Hepatocyte (in vitro differentiated cells): ENCODE measurements at regions not wholly inside any gene's neighbourhood (a gene's known extent, or its start where the extent isn't known, plus 50 kb on each side); places are given as distances from the start of the nearest gene placed in this dataset.

Experiments
- DNase-seq: peaks from one replicate; pipeline ENCODE4 v3.0.0-alpha.2; 2016; ENCODE audit warnings: low spot score
- H2AFZ ChIP-seq: fragments of 200-600 bp; sonication (generic); 2 replicates; pipeline ENCODE4 v1.6.0; 2016; ENCODE audit warnings: antibody characterized with exemption, mild to moderate bottlenecking
- H3K27ac ChIP-seq: fragments of 200-600 bp; sonication (generic); 2 replicates; pipeline ENCODE4 v1.5.1; 2016; ENCODE audit warnings: mild to moderate bottlenecking
- H3K27me3 ChIP-seq: fragments of 200-600 bp; sonication (generic); 2 replicates; pipeline ENCODE4 v1.6.1; 2016
- H3K36me3 ChIP-seq: fragments of 200-600 bp; sonication (generic); replicated peaks from 2 replicates; pipeline ENCODE4 v1.5.1; 2016; ENCODE audit warnings: low read depth; ENCODE audit not compliant: insufficient read depth
- H3K4me1 ChIP-seq: fragments of 200-600 bp; sonication (generic); 2 replicates; pipeline ENCODE4 v1.5.1; 2016; ENCODE audit warnings: mild to moderate bottlenecking, moderate library complexity; ENCODE audit not compliant: insufficient read depth
- H3K4me2 ChIP-seq: fragments of 200-600 bp; sonication (generic); 2 replicates; pipeline ENCODE4 v1.6.0; 2016
- H3K4me3 ChIP-seq: fragments of 200-600 bp; sonication (generic); 2 replicates; pipeline ENCODE4 v1.5.1; 2016; ENCODE audit warnings: mild to moderate bottlenecking
- H3K79me2 ChIP-seq: fragments of 200-600 bp; sonication (generic); 2 replicates; pipeline ENCODE4 v1.6.0; 2017; ENCODE audit warnings: mild to moderate bottlenecking
- H3K9me2 ChIP-seq: fragments of 200-600 bp; sonication (generic); replicated peaks from 2 replicates; pipeline ENCODE4 v1.6.0; 2017; ENCODE audit warnings: mild to moderate bottlenecking; ENCODE audit not compliant: insufficient read depth
- H3K9me3 ChIP-seq: fragments of 200-600 bp; sonication (generic); 2 replicates; pipeline ENCODE4 v1.5.1; 2016; ENCODE audit warnings: low read depth, mild to moderate bottlenecking
- H4K20me1 ChIP-seq: fragments of 200-600 bp; sonication (generic); 2 replicates; pipeline ENCODE4 v1.6.0; 2016; ENCODE audit warnings: mild to moderate bottlenecking; ENCODE audit not compliant: insufficient read depth, poor library complexity, severe bottlenecking
- CTCF ChIP-seq: fragments of 200-600 bp; sonication (generic); IDR thresholded peaks from 2 replicates; pipeline ENCODE4 v1.5.1; 2016; ENCODE audit warnings: antibody characterized with exemption, mild to moderate bottlenecking; ENCODE audit not compliant: poor library complexity
- EZH2 ChIP-seq: fragments of 200-600 bp; sonication (generic); IDR thresholded peaks from 2 replicates; pipeline ENCODE4 v1.6.1; 2016; ENCODE audit warnings: antibody characterized with exemption, mild to moderate bottlenecking, borderline replicate concordance
- EZH2phosphoT487 ChIP-seq: fragments of 200-600 bp; sonication (generic); IDR thresholded peaks from one replicate; pipeline ENCODE4 v1.6.1; 2018; ENCODE audit warnings: antibody characterized with exemption, mild to moderate bottlenecking, low read depth, moderate library complexity; ENCODE audit not compliant: unreplicated experiment, severe bottlenecking
- WGBS: methylation state at CpG from one replicate; pipeline ENCODE4 v1.1.6; 2016; ENCODE audit warnings: low lambda C conversion rate; ENCODE audit errors: missing lambda C conversion rate; 5-methylcytosine and 5-hydroxymethylcytosine counted together

- WGBS = 97% methylated on average over 5 of the region's 5 CpGs
- H2AFZ ChIP-seq = no peak overlapping the region
- TF ChIP-seq CTCF = no peak
- TF ChIP-seq EZH2 = no peak
- TF ChIP-seq EZH2phosphoT487 = no peak
Observed at GRCh38 chr14:39847852-39848251, 415.6 kb upstream of the FBXO33 start.

DNA sequence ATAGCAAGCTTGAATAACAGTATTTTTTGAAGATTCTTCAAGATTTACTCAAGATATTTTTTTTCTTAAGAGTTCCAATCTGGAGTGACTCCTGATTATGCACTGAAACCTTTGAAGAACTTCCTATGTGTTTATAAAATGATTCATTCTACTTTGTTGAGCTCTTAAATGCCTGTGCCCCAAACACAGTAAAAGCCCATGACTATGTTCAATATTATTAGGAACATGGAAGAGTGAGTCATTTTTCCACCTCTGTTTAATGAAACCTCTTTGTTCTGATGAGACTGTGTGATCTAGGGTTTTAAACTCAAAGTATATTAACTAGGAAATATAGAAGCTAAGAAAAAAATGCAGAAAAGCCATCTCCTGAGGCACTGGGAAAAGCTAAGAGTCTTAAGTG, 415.0 kb upstream of the FBXO33 start:
- TF ChIP-seq EZH2 (no peak), CTCF (no peak), EZH2phosphoT487 (no peak)
- no peaks in the 10 kb centered on the region for H3K9me2 ChIP-seq
- H4K20me1 ChIP-seq = no peaks in the 10 kb centered on the region
- H3K79me2 ChIP-seq = no peaks in the 10 kb centered on the region
- H3K9me3 ChIP-seq = no peaks in the 10 kb centered on the region
- no peak for DNase-seq
- no peak overlapping the region for H2AFZ ChIP-seq
- no peaks in the 10 kb centered on the region for H3K27me3 ChIP-seq
- H3K4me2 ChIP-seq = no peak overlapping the region
- no peaks in the 10 kb centered on the region for H3K36me3 ChIP-seq
- no peak overlapping the region for H3K4me3 ChIP-seq
- H3K27ac ChIP-seq = no peak overlapping the region
- H3K4me1 ChIP-seq = no peaks in the 10 kb centered on the region

More at GRCh38 chr14:39847852-39848251, 415.6 kb upstream of the FBXO33 start:
- H3K27me3 ChIP-seq = no peaks in the 10 kb centered on the region
- H3K9me3 ChIP-seq = no peaks in the 10 kb centered on the region
- no peak overlapping the region for H3K4me2 ChIP-seq
- H3K4me3 ChIP-seq = no peak overlapping the region
- no peaks in the 10 kb centered on the region for H3K79me2 ChIP-seq
- no peak for DNase-seq
- H3K27ac ChIP-seq = no peak overlapping the region
- H4K20me1 ChIP-seq = no peaks in the 10 kb centered on the region
- H3K9me2 ChIP-seq = no peaks in the 10 kb centered on the region
- no peaks in the 10 kb centered on the region for H3K4me1 ChIP-seq
- no peaks in the 10 kb centered on the region for H3K36me3 ChIP-seq

DNA sequence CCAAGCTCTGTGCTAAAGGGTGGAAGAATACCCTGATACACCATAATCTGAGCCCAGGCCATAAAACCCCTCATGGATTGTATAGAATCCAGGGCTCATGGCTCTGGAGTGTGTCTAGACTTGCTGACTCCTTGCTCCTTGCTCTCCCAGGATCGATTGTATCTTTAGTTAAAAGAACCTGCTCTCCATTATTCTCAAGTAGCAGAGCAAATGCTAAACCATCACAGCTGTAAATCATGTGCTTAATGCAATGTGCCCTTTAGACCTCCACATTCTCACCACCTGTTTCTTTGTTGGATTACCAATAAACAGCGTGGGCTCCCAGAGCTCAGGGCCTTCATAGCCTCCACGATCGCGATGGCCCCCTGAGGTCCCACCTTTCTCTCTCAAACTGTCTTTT, 411.6 kb upstream of the FBXO33 start:
- Histone ChIP-seq H3K27ac (no peak overlapping the region), H3K9me2 (no peaks in the 10 kb centered on the region), H3K9me3 (no peaks in the 10 kb centered on the region), H2AFZ (no peak overlapping the region), H3K4me3 (no peak overlapping the region), H4K20me1 (no peaks in the 10 kb centered on the region), H3K79me2 (no peaks in the 10 kb centered on the region), H3K4me1 (no peaks in the 10 kb centered on the region), H3K4me2 (no peak overlapping the region), H3K36me3 (no peaks in the 10 kb centered on the region), H3K27me3 (no peaks in the 10 kb centered on the region)
- 53% methylated on average over 5 of the region's 5 CpGs for whole genome bisulfite sequencing
- TF ChIP-seq EZH2phosphoT487 (no peak), EZH2 (no peak), CTCF (no peak)
- DNase-seq = no peak

GRCh38 chr14:39841088-39841487, 408.9 kb upstream of the FBXO33 start:
- no peak overlapping the region for H3K4me3 ChIP-seq
- H3K27ac ChIP-seq = no peak overlapping the region
- no peaks in the 10 kb centered on the region for H3K9me2 ChIP-seq
- DNase-seq = no peak
- H3K27me3 ChIP-seq = no peaks in the 10 kb centered on the region
- no peaks in the 10 kb centered on the region for H4K20me1 ChIP-seq
- H3K4me2 ChIP-seq = no peak overlapping the region
- H3K79me2 ChIP-seq = no peaks in the 10 kb centered on the region
- H2AFZ ChIP-seq = no peak overlapping the region
- no peaks in the 10 kb centered on the region for H3K4me1 ChIP-seq
- TF ChIP-seq EZH2 = no peak
- no peak for TF ChIP-seq EZH2phosphoT487
- no peak for TF ChIP-seq CTCF
- no peaks in the 10 kb centered on the region for H3K9me3 ChIP-seq
- no peaks in the 10 kb centered on the region for H3K36me3 ChIP-seq
